T-cell (primary cell): ENCODE measurements at regions not wholly inside any gene's neighbourhood (a gene's known extent, or its start where the extent isn't known, plus 50 kb on each side); places are given as distances from the start of the nearest gene placed in this dataset.

Source experiments
- ATAC-seq, 4 experiments: fragments of 200-7000 bp in 3 of 4; fragments of 150-1000 bp in 1 of 4; cut with Tn5 transposase; replicated peaks in 1 of 4; 1 replicate in 3 of 4; 2 replicates in 1 of 4; pipeline ENCODE4 v1.10.0; 2021; ENCODE audit warnings: moderate library complexity in 3 of 4, mild to moderate bottlenecking in 2 of 4, moderate number of reproducible peaks in 1 of 4
- CTCF ChIA-PET, 2 donors: fragments of 300-600 bp; sonication (Branson Sonifier 250); formaldehyde crosslinking; loops; one replicate each; lab custom pipeline; 2022; ENCODE audit warnings: antibody characterized with exemption in 2 of 2; lab: Charles Lee
- POLR2A ChIA-PET, 2 donors: fragments of 300-600 bp; sonication (Branson Sonifier 250); formaldehyde crosslinking; loops; one replicate each; lab custom pipeline; 2022; ENCODE audit warnings: antibody characterized with exemption in 2 of 2; lab: Charles Lee
- DNase-seq, 35 experiments: peaks; one replicate each; pipeline versions ENCODE4 v3.0.0 to v3.0.0-alpha.2; 2013 to 2023
- H3K27ac ChIP-seq: one replicate; pipeline ENCODE4 v1.5.1; 2013; ENCODE audit warnings: low read length
- H3K27me3 ChIP-seq, 2 experiments: replicated peaks in 1 of 2; 1 replicate in 1 of 2; 2 replicates in 1 of 2; pipeline versions ENCODE4 v1.6.1 to v1.7.0; 2013; ENCODE audit warnings: low read length in 1 of 2, mixed read lengths in 1 of 2; ENCODE audit not compliant: control insufficient read depth in 2 of 2, insufficient read depth in 2 of 2; ENCODE audit errors: extremely low read depth in 1 of 2
- H3K36me3 ChIP-seq, 2 donors: 1 replicate in 1 of 2; 2 replicates in 1 of 2; pipeline versions ENCODE4 v1.6.1 to v1.7.0; 2013; ENCODE audit warnings: low read length in 1 of 2; ENCODE audit not compliant: control insufficient read depth in 2 of 2, insufficient read depth in 1 of 2; ENCODE audit errors: extremely low read depth in 1 of 2
- H3K4me1 ChIP-seq, 2 experiments: 1 replicate in 1 of 2; 2 replicates in 1 of 2; pipeline versions ENCODE4 v1.6.1 to v1.7.0; 2013; ENCODE audit warnings: low read length in 2 of 2, mixed read lengths in 1 of 2; ENCODE audit not compliant: insufficient read depth in 2 of 2, control insufficient read depth in 1 of 2; ENCODE audit errors: extremely low read depth in 1 of 2
- H3K4me3 ChIP-seq, 2 donors: 1 replicate in 1 of 2; 2 replicates in 1 of 2; pipeline versions ENCODE4 v1.5.1 to v1.7.0; 2013; ENCODE audit warnings: mild to moderate bottlenecking in 2 of 2, low read length in 1 of 2, moderate library complexity in 1 of 2; ENCODE audit not compliant: control insufficient read depth in 1 of 2; ENCODE audit errors: extremely low read depth in 1 of 2
- H3K9me3 ChIP-seq: 2 replicates; pipeline ENCODE4 v1.7.0; 2013
- H3K27ac Mint-ChIP-seq, 2 donors: one replicate each; pipeline ENCODE4 v1.8.0; 2020 to 2021; ENCODE audit warnings: mild to moderate bottlenecking in 2 of 2, mixed read lengths in 2 of 2
- H3K27me3 Mint-ChIP-seq, 2 donors: one replicate each; pipeline ENCODE4 v1.8.0; 2021 to 2022; ENCODE audit warnings: mixed read lengths in 2 of 2
- H3K36me3 Mint-ChIP-seq: one replicate; pipeline ENCODE4 v1.8.0; 2021; ENCODE audit warnings: mixed read lengths
- H3K4me1 Mint-ChIP-seq, 3 donors: one replicate each; pipeline ENCODE4 v1.8.0; 2020 to 2022; ENCODE audit warnings: mixed read lengths in 3 of 3, mild to moderate bottlenecking in 1 of 3
- H3K4me3 Mint-ChIP-seq, 3 donors: one replicate each; pipeline ENCODE4 v1.8.0; 2020 to 2022; ENCODE audit warnings: mild to moderate bottlenecking in 3 of 3, mixed read lengths in 3 of 3, moderate library complexity in 3 of 3
- H3K9me3 Mint-ChIP-seq, 3 donors: one replicate each; pipeline ENCODE4 v1.8.0; 2020 to 2022; ENCODE audit warnings: mixed read lengths in 3 of 3
- WGBS: methylation state at CpG from one replicate; pipeline ENCODE4 v1.1.5; 2013; ENCODE audit warnings: missing lambda C conversion rate; ENCODE audit not compliant: insufficient coverage; 5-methylcytosine and 5-hydroxymethylcytosine counted together

DNA sequence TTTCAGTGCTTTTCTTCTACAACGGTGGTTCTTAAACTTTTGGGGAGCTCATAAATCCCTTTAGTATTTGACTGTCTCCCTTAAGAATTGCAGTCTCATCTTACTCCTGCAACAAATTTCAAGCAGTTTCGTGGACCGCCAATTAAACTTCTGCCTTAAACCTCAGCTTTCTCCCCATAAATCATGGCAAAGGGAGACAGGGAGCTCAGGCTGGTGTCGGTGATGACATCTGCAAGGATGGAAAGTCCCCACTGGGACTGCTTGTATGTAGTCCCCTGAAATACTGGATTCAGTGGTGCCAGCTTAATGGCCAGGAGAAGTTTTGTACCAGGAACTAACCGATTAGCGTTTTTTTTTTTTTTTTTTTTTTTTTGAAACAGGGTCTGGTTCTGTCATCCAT is 148.7 kb upstream of the ITGA6 start:
- ChIA-PET CTCF (interaction anchor here in 1 of 2 donors (0.6 kb wide), 1 partner anchor 23 kb away, joined by 6 read pairs; no protein-coding TSS in a partner anchor), POLR2A (interaction anchor here in 1 of 2 donors (0.6 kb wide), 1 partner anchor 118 kb away, joined by 6 read pairs; no protein-coding TSS in a partner anchor)
- Histone ChIP-seq H3K4me3 (no peak overlapping the region), H3K27ac (no peak overlapping the region), H3K4me1 (peaks cover 0 to 7% of the 10 kb centered on the region in 2 experiments), H3K27me3 (peaks cover 0 to 15% of the 10 kb centered on the region in 2 experiments), H3K9me3 (no peaks in the 10 kb centered on the region), H3K36me3 (no peaks in the 10 kb centered on the region)
- 68% methylated on average over 6 of the region's 6 CpGs for WGBS
- Mint-ChIP-seq H3K4me1 (peaks cover 4 to 14% (median 11%) of the 10 kb centered on the region in 3 donors), H3K36me3 (peaks cover 3% of the 10 kb centered on the region), H3K27me3 (peaks cover 3 to 14% of the 10 kb centered on the region in 2 donors), H3K9me3 (peaks cover 0 to 7% (median 3%) of the 10 kb centered on the region in 3 donors), H3K4me3 (no peak overlapping the region), H3K27ac (no peak overlapping the region)
- no peak for ATAC-seq
- DNase-seq: no peak

DNA sequence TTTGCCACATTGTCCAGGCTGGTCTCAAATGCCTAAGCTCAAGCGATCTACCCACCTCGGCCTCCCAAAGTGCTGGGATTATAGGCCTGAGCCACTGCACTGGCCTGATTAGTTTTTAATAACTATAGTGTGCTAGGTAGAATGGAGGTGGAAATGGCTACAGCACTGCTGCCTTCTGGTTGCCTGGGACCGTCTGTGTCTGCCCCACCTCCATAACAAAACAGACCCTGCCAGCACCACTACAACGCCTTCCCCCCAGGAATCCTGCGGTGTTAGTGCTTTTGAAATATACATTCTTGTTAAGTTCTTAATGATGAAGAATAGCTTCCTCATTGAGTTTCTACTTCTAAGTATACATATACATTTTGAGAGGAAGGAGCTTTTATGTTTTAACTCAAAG is 148.2 kb upstream of the ITGA6 start:
- Mint-ChIP-seq H3K27me3 (peaks cover 3 to 14% of the 10 kb centered on the region in 2 donors), H3K9me3 (peaks cover 0 to 7% (median 3%) of the 10 kb centered on the region in 3 donors), H3K4me3 (no peak overlapping the region), H3K36me3 (peaks cover 3% of the 10 kb centered on the region), H3K4me1 (peaks cover 1 to 8% (median 7%) of the 10 kb centered on the region in 3 donors), H3K27ac (no peak overlapping the region)
- DNase-seq (no peak), ATAC-seq (no peak)
- Histone ChIP-seq H3K36me3 (no peaks in the 10 kb centered on the region), H3K27ac (no peak overlapping the region), H3K27me3 (peaks cover 0 to 16% of the 10 kb centered on the region in 2 experiments), H3K9me3 (no peaks in the 10 kb centered on the region), H3K4me1 (peaks cover 0 to 2% of the 10 kb centered on the region in 2 experiments), H3K4me3 (no peak overlapping the region)
- ChIA-PET POLR2A (no interaction called here), CTCF (no interaction called here)
- WGBS: 90% methylated on average over 2 of the region's 5 CpGs

DNA sequence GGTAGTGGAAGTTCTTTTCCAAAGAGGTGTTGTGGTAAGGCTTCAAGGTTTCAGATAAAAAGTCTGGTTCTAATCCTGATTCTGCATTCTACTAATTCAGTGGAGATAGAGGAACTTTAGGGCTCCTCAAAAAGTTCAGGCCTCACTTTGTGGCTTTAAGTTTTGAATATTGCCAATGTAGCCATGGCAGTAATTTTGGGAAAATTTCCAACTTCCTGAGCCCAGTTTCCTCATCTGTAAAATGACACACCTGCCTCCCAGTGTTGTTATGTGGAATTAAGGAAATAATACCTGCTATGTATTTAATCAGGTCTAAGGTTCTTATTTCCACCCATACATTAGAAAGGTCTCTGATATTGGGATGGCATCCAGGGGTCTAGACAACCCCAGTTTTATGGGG is 147.6 kb upstream of the ITGA6 start:
- peaks cover 3 to 14% of the 10 kb centered on the region in 2 donors for H3K27me3 Mint-ChIP-seq
- H3K27ac Mint-ChIP-seq: no peak overlapping the region
- peaks cover 3% of the 10 kb centered on the region for H3K36me3 Mint-ChIP-seq
- peaks cover 5 to 8% (median 6%) of the 10 kb centered on the region in 3 donors for H3K4me1 Mint-ChIP-seq
- ATAC-seq (no peak), DNase-seq (no peak)
- H3K4me3 Mint-ChIP-seq: no peak overlapping the region
- peaks cover 0 to 16% of the 10 kb centered on the region in 2 experiments for H3K27me3 ChIP-seq
- peaks cover 0 to 1% of the 10 kb centered on the region in 2 experiments for H3K4me1 ChIP-seq
- H3K36me3 ChIP-seq: no peaks in the 10 kb centered on the region
- POLR2A ChIA-PET: no interaction called here
- H3K27ac ChIP-seq: no peak overlapping the region
- no peak overlapping the region for H3K4me3 ChIP-seq
- peaks cover 0 to 7% (median 3%) of the 10 kb centered on the region in 3 donors for H3K9me3 Mint-ChIP-seq
- CTCF ChIA-PET: no interaction called here
- no peaks in the 10 kb centered on the region for H3K9me3 ChIP-seq

DNA sequence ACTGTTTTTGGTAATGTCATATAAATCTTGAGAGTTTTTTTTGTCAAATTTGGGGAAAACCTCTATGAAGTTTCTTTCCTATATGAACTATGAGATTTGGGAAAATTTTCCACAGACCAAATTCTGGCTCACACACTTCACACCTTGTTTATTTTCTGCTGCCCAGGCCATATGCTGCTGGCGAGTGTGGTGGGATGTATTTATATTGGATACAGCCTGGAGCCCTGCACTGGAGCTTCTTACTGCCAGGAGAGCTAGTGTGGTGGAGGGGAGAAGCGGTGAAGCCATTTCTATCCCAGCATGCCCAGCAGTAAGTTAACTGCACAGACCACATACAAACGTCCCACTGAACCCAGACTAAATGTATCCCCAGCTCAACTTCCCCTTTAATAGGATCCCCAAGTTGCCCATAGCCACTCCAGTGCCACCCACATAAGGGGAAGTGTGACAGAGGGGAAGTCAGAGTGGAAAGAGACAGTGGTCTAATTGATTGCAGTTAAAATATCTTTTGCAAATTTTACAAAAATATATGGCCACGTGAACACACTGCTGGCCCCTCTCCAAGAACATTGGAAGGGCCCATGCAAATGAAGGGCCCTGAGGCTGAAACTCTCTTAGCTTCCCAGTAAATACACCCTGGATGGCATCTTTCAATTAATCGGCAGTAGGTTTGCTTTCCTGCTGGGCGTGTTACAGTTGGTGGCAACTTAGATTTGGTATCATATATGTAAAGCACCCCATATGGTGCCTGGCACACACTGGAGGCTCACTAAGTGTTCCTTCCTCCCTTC is 146.6 kb upstream of the ITGA6 start:
- CTCF ChIA-PET: no interaction called here
- POLR2A ChIA-PET: no interaction called here
- Histone ChIP-seq H3K36me3 (no peaks in the 10 kb centered on the region), H3K27ac (no peak overlapping the region), H3K9me3 (no peaks in the 10 kb centered on the region), H3K4me1 (peaks cover 3 to 11% of the 10 kb centered on the region in 2 experiments), H3K4me3 (no peak overlapping the region), H3K27me3 (peaks cover 0 to 13% of the 10 kb centered on the region in 2 experiments)
- peaks cover 14% of the 10 kb centered on the region in 3 donors for H3K4me1 Mint-ChIP-seq
- no peak overlapping the region for H3K27ac Mint-ChIP-seq
- H3K27me3 Mint-ChIP-seq: peaks cover 3 to 10% of the 10 kb centered on the region in 2 donors
- peak in 1 of 35 experiments; percentile 25 for DNase-seq
- peaks cover 0 to 7% (median 3%) of the 10 kb centered on the region in 3 donors for H3K9me3 Mint-ChIP-seq
- no peak for ATAC-seq
- WGBS: no CpG with 5 or more reads among the region's 6 CpGs
- peaks cover 3% of the 10 kb centered on the region for H3K36me3 Mint-ChIP-seq
- no peak overlapping the region for H3K4me3 Mint-ChIP-seq

DNA sequence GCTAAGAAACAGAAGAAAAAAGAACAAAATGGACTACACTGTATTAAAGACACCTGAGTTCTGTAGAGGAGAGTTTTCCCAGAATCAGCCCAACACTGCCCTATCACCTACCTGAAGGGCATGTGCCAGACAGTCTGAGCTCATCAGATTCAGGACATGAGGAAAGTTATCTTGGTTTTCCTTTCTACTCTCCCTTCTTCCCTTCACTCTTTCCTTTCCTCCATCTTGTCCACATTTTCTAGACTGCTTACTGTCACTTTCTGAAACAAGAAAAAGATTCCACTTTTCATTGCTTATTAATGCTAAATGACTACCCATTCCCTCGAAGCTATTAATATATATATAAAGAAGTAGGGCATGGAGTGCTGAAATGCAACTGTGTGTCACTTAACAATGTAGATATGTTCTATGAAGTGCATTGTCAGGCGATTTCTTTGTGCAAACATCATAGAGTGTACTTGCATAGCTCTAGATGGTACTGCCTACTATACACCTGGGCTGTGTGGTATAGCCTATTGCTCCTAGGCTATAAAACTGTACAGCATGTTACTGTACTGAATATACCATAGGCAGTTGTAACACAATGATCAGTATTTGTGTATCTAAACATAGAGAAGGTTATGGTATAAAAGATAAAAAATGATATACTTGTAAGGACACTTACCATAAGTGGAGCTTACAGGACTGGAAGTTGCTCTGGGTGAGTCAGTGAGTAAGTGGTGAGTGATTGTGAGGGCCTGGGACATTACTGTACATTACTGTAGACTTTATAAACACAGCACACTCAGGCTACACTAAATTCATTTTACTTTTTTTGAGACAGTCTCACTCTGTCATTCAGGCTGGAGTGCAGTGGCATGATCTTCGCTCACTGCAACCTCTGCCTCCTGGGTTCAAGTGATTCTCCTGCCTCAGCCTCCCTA is 145.5 kb upstream of the ITGA6 start:
- no peaks in the 10 kb centered on the region for H3K9me3 ChIP-seq
- no peak overlapping the region for H3K27ac ChIP-seq
- H3K36me3 ChIP-seq: no peaks in the 10 kb centered on the region
- no CpG with 5 or more reads among the region's 3 CpGs for WGBS
- POLR2A ChIA-PET: interaction anchor here in 1 of 2 donors (0.5 kb wide), 1 partner anchor 9 kb away, joined by 4 read pairs; no protein-coding TSS in a partner anchor
- peaks cover 0 to 6% (median 2%) of the 10 kb centered on the region in 3 donors for H3K9me3 Mint-ChIP-seq
- peaks cover 3 to 15% of the 10 kb centered on the region in 2 experiments for H3K4me1 ChIP-seq
- H3K27ac Mint-ChIP-seq: no peak overlapping the region
- peaks cover 0 to 10% of the 10 kb centered on the region in 2 experiments for H3K27me3 ChIP-seq
- peaks cover 2 to 4% of the 10 kb centered on the region in 2 donors for H3K27me3 Mint-ChIP-seq
- H3K4me3 Mint-ChIP-seq: no peak overlapping the region
- H3K36me3 Mint-ChIP-seq: peaks cover 2% of the 10 kb centered on the region
- no peak overlapping the region for H3K4me3 ChIP-seq
- H3K4me1 Mint-ChIP-seq: peaks cover 25 to 26% (median 26%) of the 10 kb centered on the region in 3 donors
- CTCF ChIA-PET: interaction anchor here in 1 of 2 donors (1.4 kb wide), 1 partner anchor 179 kb away, joined by 4 read pairs; no protein-coding TSS in a partner anchor
- no peak for DNase-seq
- ATAC-seq: no peak

DNA sequence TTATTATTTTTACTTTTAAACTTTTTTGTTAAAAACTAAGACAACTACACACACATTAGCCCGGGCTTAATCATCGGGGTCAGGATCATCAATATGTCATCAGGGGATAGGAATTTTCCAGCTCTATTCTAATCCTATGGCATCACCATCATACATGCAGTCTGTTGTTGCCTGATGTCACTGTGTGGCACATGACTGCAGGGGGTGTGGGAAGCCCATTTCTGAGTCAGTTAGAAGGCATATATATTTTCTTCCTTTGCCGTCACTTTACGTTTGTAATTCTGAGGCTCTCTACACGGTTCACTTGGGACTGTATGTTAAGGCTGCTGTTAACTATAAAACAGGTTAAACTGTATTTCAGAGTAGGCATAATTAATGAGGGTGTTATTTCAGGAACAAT is 144.4 kb upstream of the ITGA6 start:
- Histone ChIP-seq H3K4me1 (peaks cover 3 to 15% of the 10 kb centered on the region in 2 experiments), H3K36me3 (no peaks in the 10 kb centered on the region), H3K27me3 (peaks cover 0 to 7% of the 10 kb centered on the region in 2 experiments), H3K4me3 (no peak overlapping the region), H3K9me3 (no peaks in the 10 kb centered on the region), H3K27ac (no peak overlapping the region)
- Mint-ChIP-seq H3K36me3 (no peaks in the 10 kb centered on the region), H3K4me3 (no peak overlapping the region), H3K27me3 (peaks cover 0 to 1% of the 10 kb centered on the region in 2 donors), H3K9me3 (no peaks in the 10 kb centered on the region), H3K4me1 (peaks cover 27 to 31% (median 27%) of the 10 kb centered on the region in 3 donors), H3K27ac (no peak overlapping the region)
- ATAC-seq: no peak
- no peak for DNase-seq
- 100% methylated on average over 1 of the region's 5 CpGs for WGBS
- CTCF ChIA-PET: interaction anchor here in 1 of 2 donors (1.4 kb wide), 1 partner anchor 178 kb away, joined by 4 read pairs; no protein-coding TSS in a partner anchor
- POLR2A ChIA-PET: no interaction called here
